HepG2 (cell line): ENCODE measurements at regions not wholly inside any gene's neighbourhood (a gene's known extent, or its start where the extent isn't known, plus 50 kb on each side); places are given as distances from the start of the nearest gene placed in this dataset.

Experiments
- ATAC-seq: fragments of 200-7000 bp; cut with Tn5 transposase; 3 replicates; pipeline ENCODE4 v1.9.1; 2020; ENCODE audit warnings: mild to moderate bottlenecking, moderate library complexity
- BruUV-seq: library from RNA; stranded (reverse); fragments of 400-500 nt; replicated peaks from 2 replicates; lab custom pipeline; 2021; lab: Mats Ljungman, UMichigan
- CTCF ChIA-PET: fragments of 300-600 bp; formaldehyde crosslinking; extraction: SDS; loops from one replicate; lab custom pipeline; 2021; ENCODE audit warnings: low total read pairs, inconsistent platforms, low intra/inter-chr PET ratio; lab: Yijun Ruan, JAX
- POLR2A ChIA-PET: fragments of 350-600 bp; sonication (Branson Sonifier 250); formaldehyde crosslinking; loops from one replicate; lab custom pipeline; 2020; ENCODE audit warnings: antibody characterized with exemption, inconsistent platforms; lab: Yijun Ruan, JAX
- DNase-seq: peaks from one replicate; pipeline ENCODE4 v3.0.0-alpha.2; 2015; ENCODE audit warnings: low spot score
- FAIRE-seq: peaks from 3 replicates; lab custom pipeline; 2011; peaks lifted over from hg19 to GRCh38; lab: Jason Lieb, UNC
- H2AFZ ChIP-seq: one replicate; pipeline ENCODE4 v1.6.1; 2011; ENCODE audit warnings: low read length, inconsistent platforms
- H3K27ac ChIP-seq: fragments of 300-600 bp; 3 replicates; pipeline ENCODE4 v1.8.0; 2011; ENCODE audit warnings: mixed run types, mild to moderate bottlenecking, mixed read lengths, low read length, inconsistent platforms; ENCODE audit not compliant: insufficient read depth; ENCODE audit errors: extremely low read length
- H3K27me3 ChIP-seq, 2 experiments: fragments of 200-600 bp in 1 of 2; 2 replicates in 1 of 2; 3 replicates in 1 of 2; pipeline versions ENCODE4 v1.6.0 to v1.8.0; 2011; ENCODE audit warnings: low read length in 2 of 2, mild to moderate bottlenecking in 2 of 2, moderate library complexity in 2 of 2, inconsistent platforms in 1 of 2; ENCODE audit not compliant: insufficient read depth in 2 of 2, control insufficient read depth in 1 of 2
- H3K36me3 ChIP-seq, 2 experiments: fragments of 200-600 bp in 1 of 2; replicated peaks in 1 of 2; 2 replicates in 1 of 2; 3 replicates in 1 of 2; pipeline versions ENCODE4 v1.5.1 to v1.8.0; 2011; ENCODE audit warnings: low read length in 2 of 2, inconsistent platforms in 1 of 2; ENCODE audit not compliant: insufficient read depth in 2 of 2, control insufficient read depth in 1 of 2
- H3K4me1 ChIP-seq: 2 replicates; pipeline ENCODE4 v1.5.1; 2012; ENCODE audit warnings: low read length, inconsistent platforms; ENCODE audit not compliant: insufficient read depth
- H3K4me2 ChIP-seq: 2 replicates; pipeline ENCODE4 v1.6.0; 2011; ENCODE audit warnings: low read depth, low read length, inconsistent platforms
- H3K4me3 ChIP-seq, 3 experiments: fragments of 200-600 bp in 1 of 3; sonication (generic), shearing (Covaris generic) in 1 of 3; replicated peaks in 1 of 3; 2 replicates each; pipeline ENCODE4 v1.5.1; 2011 to 2016; ENCODE audit warnings: low read length in 3 of 3, inconsistent platforms in 2 of 3, low read depth in 2 of 3, mild to moderate bottlenecking in 2 of 3, control low read depth in 1 of 3, mixed read lengths in 1 of 3; ENCODE audit not compliant: insufficient read depth in 1 of 3
- H3K79me2 ChIP-seq: one replicate; pipeline ENCODE4 v1.6.1; 2011; ENCODE audit warnings: low read length, inconsistent platforms; ENCODE audit not compliant: insufficient read depth
- H3K9ac ChIP-seq: 2 replicates; pipeline ENCODE4 v1.6.0; 2011; ENCODE audit warnings: mild to moderate bottlenecking, low read depth, low read length, inconsistent platforms; ENCODE audit not compliant: insufficient read depth
- H3K9me3 ChIP-seq: 2 replicates; pipeline ENCODE4 v1.5.1; 2012; ENCODE audit warnings: mild to moderate bottlenecking, low read length
- H4K20me1 ChIP-seq: 2 replicates; pipeline ENCODE4 v1.6.0; 2011; ENCODE audit warnings: inconsistent platforms, mild to moderate bottlenecking, low read length, moderate library complexity; ENCODE audit not compliant: insufficient read depth
- ATF7 ChIP-seq, 2 experiments: fragments of 450-650 bp in 1 of 2; sonication (generic) in 1 of 2; formaldehyde crosslinking in 1 of 2; IDR thresholded peaks; 2 replicates each; pipeline versions ENCODE4 v1.4.0 to v1.6.1; 2016 to 2020; ENCODE audit warnings: antibody characterized with exemption in 1 of 2, mild to moderate bottlenecking in 1 of 2, missing genetic modification reagents in 1 of 2
- EZH2 ChIP-seq: conservative IDR thresholded peaks from 2 replicates; pipeline ENCODE4 v1.6.1; 2012; ENCODE audit warnings: mild to moderate bottlenecking, low read depth, low read length, moderate library complexity
- FOXO4 ChIP-seq: sonication (generic); formaldehyde crosslinking; conservative IDR thresholded peaks from 2 replicates; pipeline ENCODE4 v1.8.1; 2023; ENCODE audit warnings: missing genetic modification reagents
- MLLT10 ChIP-seq: sonication (generic); formaldehyde crosslinking; IDR thresholded peaks from 2 replicates; pipeline ENCODE4 v1.4.0; 2020; ENCODE audit warnings: missing genetic modification reagents
- MXI1 ChIP-seq: IDR thresholded peaks from 3 replicates; pipeline ENCODE4 v1.6.1; 2012; ENCODE audit warnings: low read depth, low read length, inconsistent platforms, borderline replicate concordance
- SIX1 ChIP-seq: sonication (generic); formaldehyde crosslinking; IDR thresholded peaks from 2 replicates; pipeline ENCODE4 v1.4.0; 2020; ENCODE audit warnings: missing genetic modification reagents, borderline replicate concordance
- SKI ChIP-seq: fragments of 450-650 bp; IDR thresholded peaks from one replicate; pipeline ENCODE4 v1.6.1; 2018; ENCODE audit warnings: mild to moderate bottlenecking; ENCODE audit not compliant: partially characterized antibody
- THAP7 ChIP-seq: sonication (generic); formaldehyde crosslinking; IDR thresholded peaks from 2 replicates; pipeline ENCODE4 v1.8.1; 2023; ENCODE audit warnings: mild to moderate bottlenecking, missing genetic modification reagents
- TSC22D2 ChIP-seq: sonication (generic); formaldehyde crosslinking; IDR thresholded peaks from 2 replicates; pipeline ENCODE4 v1.5.1; 2020; ENCODE audit warnings: missing genetic modification reagents, mild to moderate bottlenecking, borderline replicate concordance
- ZBTB14 ChIP-seq: sonication (generic); formaldehyde crosslinking; IDR thresholded peaks from 2 replicates; pipeline ENCODE4 v1.4.0; 2020; ENCODE audit warnings: missing genetic modification reagents
- ZC3H13 ChIP-seq: sonication (generic); formaldehyde crosslinking; IDR thresholded peaks from 2 replicates; pipeline ENCODE4 v1.8.1; 2023; ENCODE audit warnings: mild to moderate bottlenecking, missing genetic modification reagents, moderate library complexity
- ZNF12 ChIP-seq: sonication (generic); formaldehyde crosslinking; IDR thresholded peaks from 2 replicates; pipeline ENCODE4 v1.5.0; 2020; ENCODE audit warnings: missing genetic modification reagents
- ZNF7 ChIP-seq: IDR thresholded peaks from 2 replicates; pipeline ENCODE4 v1.6.1; 2016; ENCODE audit warnings: missing biosample characterization, missing genetic modification reagents
- ZNF761 ChIP-seq: sonication (generic); formaldehyde crosslinking; conservative IDR thresholded peaks from 2 replicates; pipeline ENCODE4 v1.4.0; 2020; ENCODE audit warnings: mild to moderate bottlenecking, missing genetic modification reagents
- WGBS: methylation state at CpG from one replicate; pipeline ENCODE4 v1.1.6; 2017; ENCODE audit warnings: low lambda C conversion rate; 5-methylcytosine and 5-hydroxymethylcytosine counted together
- in situ Hi-C: cut with HindIII; loops from 2 replicates; pipeline ENCODE4 v1.10.0; 2017; ENCODE audit warnings: low pct_unique_long_range_greater_than_20kb; ENCODE audit not compliant: extremely low pct_ligation_motif_present
- intact Hi-C: fragments of 100-400 bp; cut with micrococcal nuclease; formaldehyde crosslinking; loops from one replicate; pipeline ENCODE4 v1.10.0; 2022; ENCODE audit not compliant: unreplicated experiment

- no peak for TF ChIP-seq ATF7 (IDR thresholded peaks at IDR 0.05)
- TF ChIP-seq ATF7 (CRISPR knock-in tag; IDR thresholded peaks at IDR 0.05), result no peak
These were observed 259.1 kb upstream of the ARPP21 start (continued) for GRCh38 chr3:35380196-35380595.

- ChIA-PET CTCF (no interaction called here), POLR2A (no interaction called here)
- intact Hi-C loops (no loop called here), in situ Hi-C loops (no loop called here)
- ATAC-seq, result no peak
- no peaks in the 10 kb centered on the region for H3K4me1 ChIP-seq
- no peaks in the 10 kb centered on the region for H3K27me3 ChIP-seq
- DNase-seq, result no peak
- H3K27ac ChIP-seq, result no peak overlapping the region
- H3K79me2 ChIP-seq, result no peaks in the 10 kb centered on the region
- H3K36me3 ChIP-seq, result no peaks in the 10 kb centered on the region
- peaks cover 48% of the 10 kb centered on the region for H3K9me3 ChIP-seq
- H2AFZ ChIP-seq, result no peak overlapping the region
- H3K4me2 ChIP-seq, result no peak overlapping the region
- no peaks in the 10 kb centered on the region for H4K20me1 ChIP-seq
- 0% methylated on average over 2 of the region's 2 CpGs for WGBS
- no peak overlapping the region for H3K4me3 ChIP-seq
- no peak for TF ChIP-seq SIX1
- no peak overlapping the region for H3K9ac ChIP-seq
- no peak for FAIRE-seq
- no TSS peak for BruUV-seq
These were observed 256.1 kb upstream of the ARPP21 start for GRCh38 chr3:35383216-35383615.

GRCh38 chr3:35383719-35384555 is 255.4 kb upstream of the ARPP21 start:
- no peak overlapping the region for H3K9ac ChIP-seq
- no peaks in the 10 kb centered on the region for H3K79me2 ChIP-seq
- no peak overlapping the region for H3K4me3 ChIP-seq
- H3K9me3 ChIP-seq, result peaks cover 55% of the 10 kb centered on the region
- no peak overlapping the region for H3K4me2 ChIP-seq
- BruUV-seq, result no TSS peak
- intact Hi-C loops, result no loop called here
- WGBS, result 7% methylated on average over 8 of the region's 8 CpGs
- H4K20me1 ChIP-seq, result no peaks in the 10 kb centered on the region
- no peaks in the 10 kb centered on the region for H3K27me3 ChIP-seq
- H2AFZ ChIP-seq, result no peak overlapping the region
- no peaks in the 10 kb centered on the region for H3K36me3 ChIP-seq
- no peaks in the 10 kb centered on the region for H3K4me1 ChIP-seq
- no peak overlapping the region for H3K27ac ChIP-seq
- ChIA-PET CTCF (no interaction called here), POLR2A (no interaction called here)
- ATAC-seq (no peak), FAIRE-seq (no peak), DNase-seq (no peak)
- in situ Hi-C loops, result no loop called here
- TF ChIP-seq SKI (no peak), ZBTB14 (CRISPR knock-in tag) (no peak), ZNF12 (CRISPR knock-in tag) (no peak), MLLT10 (CRISPR knock-in tag) (no peak), ZC3H13 (CRISPR knock-in tag) (no peak), EZH2 (no peak), THAP7 (no peak), TSC22D2 (CRISPR knock-in tag) (no peak), FOXO4 (CRISPR knock-in tag) (no peak), MXI1 (no peak), ZNF761 (no peak), ZNF7 (no peak)
